HEK293 (cell line): ENCODE measurements at regions not wholly inside any gene's neighbourhood (a gene's known extent, or its start where the extent isn't known, plus 50 kb on each side); places are given as distances from the start of the nearest gene placed in this dataset.

Source experiments
- CTCF ChIA-PET: fragments of 350-600 bp; formaldehyde crosslinking; extraction: SDS; loops from one replicate; lab custom pipeline; 2021; ENCODE audit warnings: antibody characterized with exemption; lab: Yijun Ruan, JAX
- POLR2A ChIA-PET: fragments of 300-600 bp; formaldehyde crosslinking; extraction: SDS; loops from one replicate; lab custom pipeline; 2020; ENCODE audit warnings: antibody characterized with exemption, inconsistent platforms; lab: Yijun Ruan, JAX
- H3K27ac ChIP-seq: fragments of 200-500 bp; sonication (Bioruptor generic); 2 replicates; pipeline ENCODE4 v1.5.1; 2014; ENCODE audit warnings: low read depth, low read length, control low read depth, inconsistent platforms; ENCODE audit errors: extremely low read depth
- H3K36me3 ChIP-seq, 2 experiments: fragments of 200-500 bp in 1 of 2; sonication (Bioruptor generic) in 1 of 2; 1 replicate in 1 of 2; 2 replicates in 1 of 2; pipeline ENCODE4 v1.5.1; 2014 to 2017; ENCODE audit warnings: inconsistent platforms in 2 of 2, low read length in 2 of 2; ENCODE audit not compliant: control insufficient read depth in 2 of 2, insufficient read depth in 1 of 2
- H3K4me1 ChIP-seq: fragments of 200-500 bp; sonication (Bioruptor generic); 2 replicates; pipeline ENCODE4 v1.5.1; 2014; ENCODE audit warnings: mild to moderate bottlenecking, low read length, inconsistent platforms; ENCODE audit not compliant: control insufficient read depth, insufficient read depth
- H3K4me3 ChIP-seq: 2 replicates; pipeline ENCODE4 v1.5.1; 2011; ENCODE audit warnings: low read depth, mild to moderate bottlenecking, control low read depth, low read length, moderate library complexity
- H3K9me3 ChIP-seq: fragments of 200-500 bp; sonication (Bioruptor generic); 2 replicates; pipeline ENCODE4 v1.5.1; 2014; ENCODE audit warnings: low read depth, low read length, inconsistent platforms; ENCODE audit not compliant: control insufficient read depth, insufficient read depth
- EGR2 ChIP-seq: fragments of 450-650 bp; formaldehyde crosslinking; IDR thresholded peaks from 2 replicates; pipeline ENCODE4 v1.5.1; 2016; ENCODE audit warnings: low read depth, missing biosample characterization, missing genetic modification characterization
- OVOL3 ChIP-seq: fragments of 450-650 bp; formaldehyde crosslinking; IDR thresholded peaks from 2 replicates; pipeline ENCODE4 v1.5.1; 2016; ENCODE audit warnings: missing biosample characterization, missing genetic modification characterization
- REPIN1 ChIP-seq: fragments of 450-650 bp; formaldehyde crosslinking; IDR thresholded peaks from 2 replicates; pipeline ENCODE4 v1.5.1; 2017; ENCODE audit warnings: missing biosample characterization, missing genetic modification characterization, low read depth
- SCRT1 ChIP-seq: fragments of 450-650 bp; formaldehyde crosslinking; IDR thresholded peaks from 2 replicates; pipeline ENCODE4 v1.5.1; 2016; ENCODE audit warnings: missing biosample characterization, missing genetic modification characterization, borderline replicate concordance
- TCF7L2 ChIP-seq: IDR thresholded peaks from 2 replicates; pipeline ENCODE4 v1.6.1; 2011; ENCODE audit warnings: low read depth, mild to moderate bottlenecking, inconsistent platforms, low read length, moderate library complexity, borderline replicate concordance
- ZBTB7A ChIP-seq: fragments of 450-650 bp; formaldehyde crosslinking; IDR thresholded peaks from 2 replicates; pipeline ENCODE4 v1.5.1; 2016; ENCODE audit warnings: low read depth, missing biosample characterization, missing genetic modification characterization
- ZNF133 ChIP-seq: fragments of 450-650 bp; formaldehyde crosslinking; IDR thresholded peaks from 2 replicates; pipeline ENCODE4 v1.5.1; 2016; ENCODE audit warnings: missing biosample characterization, missing genetic modification characterization
- ZNF184 ChIP-seq: fragments of 450-650 bp; IDR thresholded peaks from 2 replicates; pipeline ENCODE4 v1.5.1; 2018; ENCODE audit warnings: missing biosample characterization, mild to moderate bottlenecking, missing genetic modification characterization
- ZNF214 ChIP-seq: fragments of 450-650 bp; formaldehyde crosslinking; IDR thresholded peaks from 2 replicates; pipeline ENCODE4 v1.5.1; 2017; ENCODE audit warnings: missing biosample characterization, mild to moderate bottlenecking, missing genetic modification characterization, borderline replicate concordance
- ZNF274 ChIP-seq, 2 experiments: fragments of 200-500 bp in 1 of 2; fragments of 450-650 bp in 1 of 2; sonication (Bioruptor generic) in 1 of 2; formaldehyde crosslinking in 1 of 2; IDR thresholded peaks; 2 replicates each; pipeline versions ENCODE4 v1.5.1 to v1.6.1; 2014 to 2016; ENCODE audit warnings: borderline replicate concordance in 1 of 2, inconsistent platforms in 1 of 2, low read length in 1 of 2, missing biosample characterization in 1 of 2, missing genetic modification characterization in 1 of 2
- ZNF302 ChIP-seq: fragments of 450-650 bp; formaldehyde crosslinking; IDR thresholded peaks from 2 replicates; pipeline ENCODE4 v1.5.1; 2016; ENCODE audit warnings: missing biosample characterization, missing genetic modification characterization, low read depth
- ZNF510 ChIP-seq: fragments of 450-650 bp; formaldehyde crosslinking; IDR thresholded peaks from 2 replicates; pipeline ENCODE4 v1.5.1; 2018; ENCODE audit warnings: mild to moderate bottlenecking, missing genetic modification characterization, missing biosample characterization; ENCODE audit not compliant: insufficient replicate concordance
- ZNF521 ChIP-seq: fragments of 450-650 bp; formaldehyde crosslinking; IDR thresholded peaks from 2 replicates; pipeline ENCODE4 v1.5.1; 2017; ENCODE audit warnings: missing biosample characterization, mild to moderate bottlenecking, missing genetic modification characterization
- ZNF555 ChIP-seq: fragments of 450-650 bp; formaldehyde crosslinking; conservative IDR thresholded peaks from 2 replicates; pipeline ENCODE4 v1.5.1; 2017; ENCODE audit warnings: missing biosample characterization, mild to moderate bottlenecking, missing genetic modification characterization, inconsistent platforms
- ZNF654 ChIP-seq: fragments of 450-650 bp; formaldehyde crosslinking; IDR thresholded peaks from 2 replicates; pipeline ENCODE4 v1.5.1; 2016; ENCODE audit warnings: low read depth, missing biosample characterization, missing genetic modification characterization
- ZNF664 ChIP-seq: fragments of 450-650 bp; formaldehyde crosslinking; IDR thresholded peaks from 2 replicates; pipeline ENCODE4 v1.5.1; 2016; ENCODE audit warnings: missing biosample characterization, missing genetic modification characterization
- ZNF701 ChIP-seq: fragments of 450-650 bp; formaldehyde crosslinking; IDR thresholded peaks from 2 replicates; pipeline ENCODE4 v1.5.1; 2016; ENCODE audit warnings: missing biosample characterization, missing genetic modification characterization
- TF ChIP-seq, protein P1 (sequence below): fragments of 450-650 bp; formaldehyde crosslinking; IDR thresholded peaks from 2 replicates; pipeline ENCODE4 v1.5.1; 2016; ENCODE audit warnings: missing biosample characterization, missing genetic modification characterization
- TF ChIP-seq, protein P2 (sequence below): fragments of 450-650 bp; formaldehyde crosslinking; IDR thresholded peaks from 2 replicates; pipeline ENCODE4 v1.5.0; 2017; ENCODE audit warnings: missing biosample characterization, missing genetic modification characterization, borderline replicate concordance
- TF ChIP-seq, protein P3 (sequence below): fragments of 450-650 bp; formaldehyde crosslinking; IDR thresholded peaks from 2 replicates; pipeline ENCODE4 v1.5.1; 2016; ENCODE audit warnings: missing biosample characterization, missing genetic modification characterization

DNA sequence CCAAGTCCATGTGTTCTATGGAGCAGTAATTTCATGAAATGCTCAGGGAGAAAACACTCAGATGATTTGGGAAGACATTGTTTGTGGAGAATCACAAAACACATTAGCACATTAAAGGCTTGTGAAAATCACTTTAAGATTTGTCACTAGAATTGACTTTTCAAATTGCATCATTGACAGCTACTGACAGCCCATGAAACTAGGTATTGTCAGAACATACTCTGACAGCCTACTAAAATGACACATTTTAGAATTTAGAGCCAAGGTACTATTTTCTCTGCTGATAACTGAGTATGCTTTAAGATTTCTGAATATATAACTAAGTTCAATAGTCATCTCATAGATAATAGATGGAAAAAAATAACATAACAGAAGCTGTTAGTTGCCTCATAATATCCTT lies 67.4 kb upstream of the FOXC1 start:
- ChIA-PET CTCF (interaction anchor here (1.2 kb wide), 2 partner anchors 10 to 30 kb away, joined by 3 to 11 read pairs; no protein-coding TSS in a partner anchor), POLR2A (no interaction called here)
- H3K4me1 ChIP-seq: no peaks in the 10 kb centered on the region
- TF ChIP-seq ZNF510 (tag by site-specific recombination) (no peak), SCRT1 (no peak), OVOL3 (tag by site-specific recombination) (no peak), ZNF302 (tag by site-specific recombination) (no peak), ZNF654 (tag by site-specific recombination) (no peak), TCF7L2 (no peak), ZNF701 (no peak), ZNF555 (tag by site-specific recombination) (no peak), ZBTB7A (tag by site-specific recombination) (no peak), ZNF214 (tag by site-specific recombination) (no peak), EGR2 (tag by site-specific recombination) (no peak), ZNF274 (IDR thresholded peaks at IDR 0.05; ENCODE audit: low read length) (no peak), ZNF274 (tag by site-specific recombination; IDR thresholded peaks at IDR 0.05; ENCODE audit: borderline replicate concordance) (no peak), ZNF664 (tag by site-specific recombination) (no peak), REPIN1 (tag by site-specific recombination) (no peak), ZNF133 (tag by site-specific recombination) (no peak), ZNF521 (tag by site-specific recombination) (no peak), ZNF184 (no peak)
- TF ChIP-seq, protein P1, sequence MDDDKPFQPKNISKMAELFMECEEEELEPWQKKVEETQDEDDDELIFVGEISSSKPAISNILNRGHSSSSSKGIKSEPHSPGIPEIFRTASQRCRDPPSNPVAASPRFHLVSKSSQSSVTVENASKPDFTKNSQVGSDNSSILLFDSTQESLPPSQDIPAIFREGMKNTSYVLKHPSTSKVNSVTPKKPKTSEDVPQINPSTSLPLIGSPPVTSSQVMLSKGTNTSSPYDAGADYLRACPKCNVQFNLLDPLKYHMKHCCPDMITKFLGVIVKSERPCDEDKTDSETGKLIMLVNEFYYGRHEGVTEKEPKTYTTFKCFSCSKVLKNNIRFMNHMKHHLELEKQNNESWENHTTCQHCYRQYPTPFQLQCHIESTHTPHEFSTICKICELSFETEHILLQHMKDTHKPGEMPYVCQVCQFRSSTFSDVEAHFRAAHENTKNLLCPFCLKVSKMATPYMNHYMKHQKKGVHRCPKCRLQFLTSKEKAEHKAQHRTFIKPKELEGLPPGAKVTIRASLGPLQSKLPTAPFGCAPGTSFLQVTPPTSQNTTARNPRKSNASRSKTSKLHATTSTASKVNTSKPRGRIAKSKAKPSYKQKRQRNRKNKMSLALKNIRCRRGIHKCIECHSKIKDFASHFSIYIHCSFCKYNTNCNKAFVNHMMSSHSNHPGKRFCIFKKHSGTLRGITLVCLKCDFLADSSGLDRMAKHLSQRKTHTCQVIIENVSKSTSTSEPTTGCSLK (tag by site-specific recombination): no peak
- TF ChIP-seq, protein P2, sequence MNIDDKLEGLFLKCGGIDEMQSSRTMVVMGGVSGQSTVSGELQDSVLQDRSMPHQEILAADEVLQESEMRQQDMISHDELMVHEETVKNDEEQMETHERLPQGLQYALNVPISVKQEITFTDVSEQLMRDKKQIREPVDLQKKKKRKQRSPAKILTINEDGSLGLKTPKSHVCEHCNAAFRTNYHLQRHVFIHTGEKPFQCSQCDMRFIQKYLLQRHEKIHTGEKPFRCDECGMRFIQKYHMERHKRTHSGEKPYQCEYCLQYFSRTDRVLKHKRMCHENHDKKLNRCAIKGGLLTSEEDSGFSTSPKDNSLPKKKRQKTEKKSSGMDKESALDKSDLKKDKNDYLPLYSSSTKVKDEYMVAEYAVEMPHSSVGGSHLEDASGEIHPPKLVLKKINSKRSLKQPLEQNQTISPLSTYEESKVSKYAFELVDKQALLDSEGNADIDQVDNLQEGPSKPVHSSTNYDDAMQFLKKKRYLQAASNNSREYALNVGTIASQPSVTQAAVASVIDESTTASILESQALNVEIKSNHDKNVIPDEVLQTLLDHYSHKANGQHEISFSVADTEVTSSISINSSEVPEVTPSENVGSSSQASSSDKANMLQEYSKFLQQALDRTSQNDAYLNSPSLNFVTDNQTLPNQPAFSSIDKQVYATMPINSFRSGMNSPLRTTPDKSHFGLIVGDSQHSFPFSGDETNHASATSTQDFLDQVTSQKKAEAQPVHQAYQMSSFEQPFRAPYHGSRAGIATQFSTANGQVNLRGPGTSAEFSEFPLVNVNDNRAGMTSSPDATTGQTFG (tag by site-specific recombination): no peak
- TF ChIP-seq, protein P3, sequence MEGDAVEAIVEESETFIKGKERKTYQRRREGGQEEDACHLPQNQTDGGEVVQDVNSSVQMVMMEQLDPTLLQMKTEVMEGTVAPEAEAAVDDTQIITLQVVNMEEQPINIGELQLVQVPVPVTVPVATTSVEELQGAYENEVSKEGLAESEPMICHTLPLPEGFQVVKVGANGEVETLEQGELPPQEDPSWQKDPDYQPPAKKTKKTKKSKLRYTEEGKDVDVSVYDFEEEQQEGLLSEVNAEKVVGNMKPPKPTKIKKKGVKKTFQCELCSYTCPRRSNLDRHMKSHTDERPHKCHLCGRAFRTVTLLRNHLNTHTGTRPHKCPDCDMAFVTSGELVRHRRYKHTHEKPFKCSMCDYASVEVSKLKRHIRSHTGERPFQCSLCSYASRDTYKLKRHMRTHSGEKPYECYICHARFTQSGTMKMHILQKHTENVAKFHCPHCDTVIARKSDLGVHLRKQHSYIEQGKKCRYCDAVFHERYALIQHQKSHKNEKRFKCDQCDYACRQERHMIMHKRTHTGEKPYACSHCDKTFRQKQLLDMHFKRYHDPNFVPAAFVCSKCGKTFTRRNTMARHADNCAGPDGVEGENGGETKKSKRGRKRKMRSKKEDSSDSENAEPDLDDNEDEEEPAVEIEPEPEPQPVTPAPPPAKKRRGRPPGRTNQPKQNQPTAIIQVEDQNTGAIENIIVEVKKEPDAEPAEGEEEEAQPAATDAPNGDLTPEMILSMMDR (tag by site-specific recombination): no peak
- no peaks in the 10 kb centered on the region for H3K36me3 ChIP-seq
- H3K4me3 ChIP-seq: no peak overlapping the region
- no peaks in the 10 kb centered on the region for H3K9me3 ChIP-seq
- no peak overlapping the region for H3K27ac ChIP-seq
